ENCODE measurements at regions not wholly inside any gene's neighbourhood (a gene's known extent, or its start where the extent isn't known, plus 50 kb on each side); places are given as distances from the start of the nearest gene placed in this dataset.

- no peak for DNase-seq (ENCODE audit: low read depth in 2 of 2)
Measured at GRCh38 chr6:109295109-109295773, 87.0 kb downstream of the CD164 start.

- no peak for DNase-seq (ENCODE audit: low read depth in 2 of 2)
Measured at GRCh38 chr6:109292983-109293586, 89.2 kb downstream of the CD164 start.

GRCh38 chr6:109292420-109292819 is 89.8 kb downstream of the CD164 start:
- DNase-seq (ENCODE audit: low read depth in 2 of 2) = no peak

- no peak for DNase-seq (ENCODE audit: low read depth in 2 of 2)
Measured at GRCh38 chr6:109291902-109292301, 90.4 kb downstream of the CD164 start.

GRCh38 chr6:109290143-109290931 is 91.9 kb downstream of the CD164 start:
- no peak for DNase-seq (ENCODE audit: low read depth in 2 of 2)

GRCh38 chr6:109285366-109285765 is 96.9 kb downstream of the CD164 start:
- no peak for DNase-seq (ENCODE audit: low read depth in 2 of 2)

GRCh38 chr6:109284675-109285074 is 97.6 kb downstream of the CD164 start:
- DNase-seq (ENCODE audit: low read depth in 2 of 2) = no peak

GRCh38 chr6:109282756-109283155 is 99.5 kb downstream of the CD164 start:
- DNase-seq (ENCODE audit: low read depth in 2 of 2) = no peak

GRCh38 chr6:109279628-109280027 is 102.6 kb downstream of the CD164 start:
- DNase-seq (ENCODE audit: low read depth in 2 of 2) = no peak

GRCh38 chr6:109271622-109272021 is 110.6 kb downstream of the CD164 start:
- DNase-seq (ENCODE audit: low read depth in 2 of 2) = no peak

- no peak for DNase-seq (ENCODE audit: low read depth in 2 of 2)
Measured at GRCh38 chr6:109269953-109270517, 112.2 kb downstream of the CD164 start.

- DNase-seq (ENCODE audit: low read depth in 2 of 2) = no peak
Measured at GRCh38 chr6:109269057-109269456, 113.2 kb downstream of the CD164 start.

- no peak for DNase-seq (ENCODE audit: low read depth in 2 of 2)
Measured at GRCh38 chr6:109265530-109265929, 116.7 kb downstream of the CD164 start.

GRCh38 chr6:109263873-109264700 is 118.2 kb downstream of the CD164 start:
- DNase-seq (ENCODE audit: low read depth in 2 of 2) = no peak

GRCh38 chr6:109262261-109262660 is 120.0 kb downstream of the CD164 start:
- DNase-seq (ENCODE audit: low read depth in 2 of 2) = no peak

- DNase-seq (ENCODE audit: low read depth in 2 of 2) = no peak
Measured at GRCh38 chr6:109261811-109262210, 120.5 kb downstream of the CD164 start.

GRCh38 chr6:109260701-109261100 is 121.6 kb downstream of the CD164 start:
- DNase-seq (ENCODE audit: low read depth in 2 of 2) = no peak

GRCh38 chr6:109260126-109260525 is 122.1 kb downstream of the CD164 start:
- no peak for DNase-seq (ENCODE audit: low read depth in 2 of 2)

- DNase-seq (ENCODE audit: low read depth in 2 of 2) = no peak
Measured at GRCh38 chr6:109258129-109258528, 124.1 kb downstream of the CD164 start.

GRCh38 chr6:109257494-109257893 is 124.8 kb downstream of the CD164 start:
- no peak for DNase-seq (ENCODE audit: low read depth in 2 of 2)

- no peak for DNase-seq (ENCODE audit: low read depth in 2 of 2)
Measured at GRCh38 chr6:109255946-109256640, 126.2 kb downstream of the CD164 start.
